ENCODE measurements at regions not wholly inside any gene's neighbourhood (a gene's known extent, or its start where the extent isn't known, plus 50 kb on each side); places are given as distances from the start of the nearest gene placed in this dataset.

DNA sequence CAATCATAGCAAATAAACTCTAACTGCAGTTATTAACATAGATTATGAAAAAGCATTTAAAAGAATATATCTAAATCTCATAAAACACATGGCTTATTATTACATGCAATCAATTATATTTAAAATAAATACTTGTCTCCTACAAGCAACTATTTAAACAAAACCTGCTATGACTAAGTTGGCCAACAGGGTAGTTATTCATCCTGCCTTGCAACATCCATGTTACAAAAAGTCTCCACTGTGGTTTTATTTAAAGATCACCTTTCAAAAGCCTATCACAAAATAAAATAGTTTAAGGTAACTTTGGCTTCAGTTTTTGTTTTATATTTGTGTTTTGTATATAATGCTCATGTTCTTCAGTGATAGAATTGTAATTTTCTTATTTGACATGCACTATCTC, 1127.0 kb upstream of the MAP3K7 start:
- Histone ChIP-seq H3K4me3 (ENCODE audit: low read depth, low read length) (no peak overlapping the region), H3K4me1 (no peaks in the 10 kb centered on the region), H3K9me3 (no peaks in the 10 kb centered on the region), H3K27me3 (replicated peaks; ENCODE audit: control insufficient read depth, insufficient read depth, low read length) (no peaks in the 10 kb centered on the region), H3K36me3 (ENCODE audit: control insufficient read depth, insufficient read depth, low read length) (no peaks in the 10 kb centered on the region)
- ChIA-PET CTCF (no interaction called here), POLR2A (no interaction called here)
- no peak for DNase-seq
- H3K36me3 Mint-ChIP-seq (ENCODE audit: insufficient read depth, unreplicated experiment) = no peaks in the 10 kb centered on the region
- H3K27me3 Mint-ChIP-seq (ENCODE audit: insufficient read depth, unreplicated experiment) = no peaks in the 10 kb centered on the region
- no peak overlapping the region for H3K4me3 Mint-ChIP-seq (ENCODE audit: unreplicated experiment)
- intact Hi-C loops (cut with micrococcal nuclease; ENCODE audit: unreplicated experiment) = no loop called here
- BruUV-seq (replicated peaks) = no TSS peak
- no peaks in the 10 kb centered on the region for H3K9me3 Mint-ChIP-seq (ENCODE audit: unreplicated experiment)
- no peak overlapping the region for H3K27ac Mint-ChIP-seq (ENCODE audit: unreplicated experiment)
- H3K4me1 Mint-ChIP-seq (ENCODE audit: low read depth, unreplicated experiment) = no peaks in the 10 kb centered on the region
- TF ChIP-seq, protein P1, sequence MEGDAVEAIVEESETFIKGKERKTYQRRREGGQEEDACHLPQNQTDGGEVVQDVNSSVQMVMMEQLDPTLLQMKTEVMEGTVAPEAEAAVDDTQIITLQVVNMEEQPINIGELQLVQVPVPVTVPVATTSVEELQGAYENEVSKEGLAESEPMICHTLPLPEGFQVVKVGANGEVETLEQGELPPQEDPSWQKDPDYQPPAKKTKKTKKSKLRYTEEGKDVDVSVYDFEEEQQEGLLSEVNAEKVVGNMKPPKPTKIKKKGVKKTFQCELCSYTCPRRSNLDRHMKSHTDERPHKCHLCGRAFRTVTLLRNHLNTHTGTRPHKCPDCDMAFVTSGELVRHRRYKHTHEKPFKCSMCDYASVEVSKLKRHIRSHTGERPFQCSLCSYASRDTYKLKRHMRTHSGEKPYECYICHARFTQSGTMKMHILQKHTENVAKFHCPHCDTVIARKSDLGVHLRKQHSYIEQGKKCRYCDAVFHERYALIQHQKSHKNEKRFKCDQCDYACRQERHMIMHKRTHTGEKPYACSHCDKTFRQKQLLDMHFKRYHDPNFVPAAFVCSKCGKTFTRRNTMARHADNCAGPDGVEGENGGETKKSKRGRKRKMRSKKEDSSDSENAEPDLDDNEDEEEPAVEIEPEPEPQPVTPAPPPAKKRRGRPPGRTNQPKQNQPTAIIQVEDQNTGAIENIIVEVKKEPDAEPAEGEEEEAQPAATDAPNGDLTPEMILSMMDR (IDR thresholded peaks at IDR 0.05; ENCODE audit: insufficient read depth in 1 of 2, low read depth in 1 of 2, low read length in 1 of 2, severe bottlenecking in 1 of 2, unreplicated experiment in 1 of 2) = no peak

GRCh38 chr6:91711518-91711917, 1124.6 kb upstream of the MAP3K7 start:
- DNase-seq = no peak
- POLR2A ChIA-PET = no interaction called here
- H3K27me3 Mint-ChIP-seq (ENCODE audit: insufficient read depth, unreplicated experiment) = no peaks in the 10 kb centered on the region
- H3K4me3 ChIP-seq (ENCODE audit: low read depth, low read length) = no peak overlapping the region
- H3K36me3 ChIP-seq (ENCODE audit: control insufficient read depth, insufficient read depth, low read length) = no peaks in the 10 kb centered on the region
- H3K4me3 Mint-ChIP-seq (ENCODE audit: unreplicated experiment) = no peak overlapping the region
- CTCF ChIA-PET = no interaction called here
- no peak overlapping the region for H3K27ac Mint-ChIP-seq (ENCODE audit: unreplicated experiment)
- no peaks in the 10 kb centered on the region for H3K36me3 Mint-ChIP-seq (ENCODE audit: insufficient read depth, unreplicated experiment)
- no peaks in the 10 kb centered on the region for H3K9me3 ChIP-seq
- no peaks in the 10 kb centered on the region for H3K4me1 ChIP-seq
- no peaks in the 10 kb centered on the region for H3K9me3 Mint-ChIP-seq (ENCODE audit: unreplicated experiment)
- no peaks in the 10 kb centered on the region for H3K27me3 ChIP-seq (replicated peaks; ENCODE audit: control insufficient read depth, insufficient read depth, low read length)
- TF ChIP-seq, protein P1 (IDR thresholded peaks at IDR 0.05; ENCODE audit: insufficient read depth in 1 of 2, low read depth in 1 of 2, low read length in 1 of 2, severe bottlenecking in 1 of 2, unreplicated experiment in 1 of 2) = no peak
- no TSS peak for BruUV-seq (replicated peaks)
- no peaks in the 10 kb centered on the region for H3K4me1 Mint-ChIP-seq (ENCODE audit: low read depth, unreplicated experiment)
- intact Hi-C loops (cut with micrococcal nuclease; ENCODE audit: unreplicated experiment) = no loop called here

GRCh38 chr6:91710342-91710741, 1123.5 kb upstream of the MAP3K7 start:
- Histone ChIP-seq H3K4me3 (ENCODE audit: low read depth, low read length) (no peak overlapping the region), H3K27me3 (replicated peaks; ENCODE audit: control insufficient read depth, insufficient read depth, low read length) (no peaks in the 10 kb centered on the region), H3K36me3 (ENCODE audit: control insufficient read depth, insufficient read depth, low read length) (no peaks in the 10 kb centered on the region), H3K9me3 (no peaks in the 10 kb centered on the region), H3K4me1 (no peaks in the 10 kb centered on the region)
- DNase-seq = no peak
- POLR2A ChIA-PET = no interaction called here
- Mint-ChIP-seq H3K4me3 (ENCODE audit: unreplicated experiment) (no peak overlapping the region), H3K27ac (ENCODE audit: unreplicated experiment) (no peak overlapping the region), H3K9me3 (ENCODE audit: unreplicated experiment) (no peaks in the 10 kb centered on the region), H3K4me1 (ENCODE audit: low read depth, unreplicated experiment) (no peaks in the 10 kb centered on the region), H3K27me3 (ENCODE audit: insufficient read depth, unreplicated experiment) (no peaks in the 10 kb centered on the region), H3K36me3 (ENCODE audit: insufficient read depth, unreplicated experiment) (no peaks in the 10 kb centered on the region)
- TF ChIP-seq, protein P1 (IDR thresholded peaks at IDR 0.05; ENCODE audit: insufficient read depth in 1 of 2, low read depth in 1 of 2, low read length in 1 of 2, severe bottlenecking in 1 of 2, unreplicated experiment in 1 of 2) = no peak
- intact Hi-C loops (cut with micrococcal nuclease; ENCODE audit: unreplicated experiment) = no loop called here
- CTCF ChIA-PET = no interaction called here
- no TSS peak for BruUV-seq (replicated peaks)

All from Caco-2 (cell line).